Loucy (cell line): ENCODE measurements at regions not wholly inside any gene's neighbourhood (a gene's known extent, or its start where the extent isn't known, plus 50 kb on each side); places are given as distances from the start of the nearest gene placed in this dataset.
A peak's percentile ranks its signal among the peaks of the same experiment; 100 is the strongest.
"Not testable (repeated sequence)": the region's sequence is repeated elsewhere in the genome, so short reads cannot be mapped to it uniquely, and the experiment has no call there.

Experiments used
- H2AFZ ChIP-seq: fragments of 200-600 bp; sonication (generic); 2 replicates; pipeline ENCODE4 v1.6.0; 2016; ENCODE audit warnings: antibody characterized with exemption, mild to moderate bottlenecking, low read length, moderate library complexity
- H3F3A ChIP-seq: fragments of 200-600 bp; 2 replicates; pipeline ENCODE4 v1.6.0; 2016; ENCODE audit warnings: antibody characterized with exemption, low read depth, mild to moderate bottlenecking
- H3K27me3 ChIP-seq: fragments of 200-600 bp; sonication (generic); 2 replicates; pipeline ENCODE4 v1.6.1; 2014; ENCODE audit warnings: low read length, mild to moderate bottlenecking; ENCODE audit not compliant: insufficient read depth, poor library complexity, severe bottlenecking
- H3K36me3 ChIP-seq: fragments of 200-600 bp; sonication (generic); 2 replicates; pipeline ENCODE4 v1.6.1; 2016; ENCODE audit warnings: low read length; ENCODE audit not compliant: insufficient read depth
- H3K4me1 ChIP-seq: fragments of 200-600 bp; sonication (generic); 2 replicates; pipeline ENCODE4 v1.5.1; 2014; ENCODE audit warnings: low read length, mild to moderate bottlenecking; ENCODE audit not compliant: insufficient read depth, poor library complexity, severe bottlenecking
- H3K4me2 ChIP-seq: fragments of 200-600 bp; sonication (generic); 2 replicates; pipeline ENCODE4 v1.6.0; 2014; ENCODE audit warnings: antibody characterized with exemption, low read length, low read depth, mild to moderate bottlenecking; ENCODE audit not compliant: poor library complexity, severe bottlenecking
- H3K4me3 ChIP-seq: fragments of 200-600 bp; sonication (generic); 2 replicates; pipeline ENCODE4 v1.5.1; 2014; ENCODE audit warnings: low read length, mild to moderate bottlenecking, mixed read lengths; ENCODE audit not compliant: poor library complexity, severe bottlenecking
- H3K79me2 ChIP-seq: fragments of 200-600 bp; sonication (generic); 2 replicates; pipeline ENCODE4 v1.6.1; 2014; ENCODE audit warnings: low read length; ENCODE audit not compliant: insufficient read depth
- H3K9ac ChIP-seq: fragments of 200-600 bp; sonication (generic); 2 replicates; pipeline ENCODE4 v1.6.0; 2014; ENCODE audit warnings: mild to moderate bottlenecking, low read depth, low read length, moderate library complexity; ENCODE audit not compliant: poor library complexity, severe bottlenecking
- H3K9me2 ChIP-seq: fragments of 200-600 bp; sonication (generic); replicated peaks from 2 replicates; pipeline ENCODE4 v1.6.1; 2016; ENCODE audit warnings: low read depth, low read length, mixed read lengths
- H3K9me3 ChIP-seq: fragments of 200-600 bp; sonication (generic); 2 replicates; pipeline ENCODE4 v1.6.1; 2014; ENCODE audit warnings: mild to moderate bottlenecking, antibody characterized with exemption, low read length, low read depth; ENCODE audit not compliant: insufficient read depth
- H4K20me1 ChIP-seq: fragments of 200-600 bp; sonication (generic); 2 replicates; pipeline ENCODE4 v1.6.0; 2014; ENCODE audit warnings: antibody characterized with exemption, low read length, mild to moderate bottlenecking; ENCODE audit not compliant: insufficient read depth, poor library complexity, severe bottlenecking
- TF ChIP-seq, protein P1 (sequence below): fragments of 200-600 bp; sonication (generic); conservative IDR thresholded peaks from 2 replicates; pipeline ENCODE4 v1.5.1; 2014; ENCODE audit warnings: mild to moderate bottlenecking, antibody characterized with exemption, low read length

GRCh38 chr2:89142959-89143358, 451.5 kb downstream of the RPIA start:
- not testable (repeated sequence) for H3K27me3 ChIP-seq, H3K4me2 ChIP-seq, H3K36me3 ChIP-seq, H3K4me1 ChIP-seq, H3K9ac ChIP-seq, H3K79me2 ChIP-seq, H3K4me3 ChIP-seq, H3K9me2 ChIP-seq, H3K9me3 ChIP-seq, H4K20me1 ChIP-seq, H3F3A ChIP-seq, H2AFZ ChIP-seq

DNA sequence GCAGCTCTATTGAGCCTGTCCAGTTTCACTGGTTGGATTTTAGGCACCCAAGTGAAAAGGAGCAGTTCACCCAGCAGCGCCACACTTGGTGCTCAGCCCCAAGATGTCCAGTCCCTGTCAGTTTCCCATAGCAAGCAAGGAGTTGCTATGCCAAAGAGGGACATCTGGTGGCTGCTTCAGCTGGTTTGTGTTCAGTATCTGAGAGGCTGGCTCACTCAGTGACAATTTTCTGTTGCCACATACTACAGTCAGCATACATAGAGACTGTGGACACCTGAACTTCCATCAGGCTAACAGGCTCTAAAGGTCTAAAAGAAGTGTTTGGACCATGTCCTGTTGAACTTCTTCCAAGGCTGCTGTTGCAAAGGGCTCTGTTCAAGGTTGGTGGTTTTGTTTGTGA, 453.9 kb downstream of the RPIA start:
- H3K9ac ChIP-seq, H3K9me2 ChIP-seq, H3K36me3 ChIP-seq, H3K9me3 ChIP-seq, H3K4me3 ChIP-seq, H2AFZ ChIP-seq, H3F3A ChIP-seq, H4K20me1 ChIP-seq, H3K4me2 ChIP-seq, H3K4me1 ChIP-seq, H3K79me2 ChIP-seq, H3K27me3 ChIP-seq: not testable (repeated sequence)
- TF ChIP-seq, protein P1, sequence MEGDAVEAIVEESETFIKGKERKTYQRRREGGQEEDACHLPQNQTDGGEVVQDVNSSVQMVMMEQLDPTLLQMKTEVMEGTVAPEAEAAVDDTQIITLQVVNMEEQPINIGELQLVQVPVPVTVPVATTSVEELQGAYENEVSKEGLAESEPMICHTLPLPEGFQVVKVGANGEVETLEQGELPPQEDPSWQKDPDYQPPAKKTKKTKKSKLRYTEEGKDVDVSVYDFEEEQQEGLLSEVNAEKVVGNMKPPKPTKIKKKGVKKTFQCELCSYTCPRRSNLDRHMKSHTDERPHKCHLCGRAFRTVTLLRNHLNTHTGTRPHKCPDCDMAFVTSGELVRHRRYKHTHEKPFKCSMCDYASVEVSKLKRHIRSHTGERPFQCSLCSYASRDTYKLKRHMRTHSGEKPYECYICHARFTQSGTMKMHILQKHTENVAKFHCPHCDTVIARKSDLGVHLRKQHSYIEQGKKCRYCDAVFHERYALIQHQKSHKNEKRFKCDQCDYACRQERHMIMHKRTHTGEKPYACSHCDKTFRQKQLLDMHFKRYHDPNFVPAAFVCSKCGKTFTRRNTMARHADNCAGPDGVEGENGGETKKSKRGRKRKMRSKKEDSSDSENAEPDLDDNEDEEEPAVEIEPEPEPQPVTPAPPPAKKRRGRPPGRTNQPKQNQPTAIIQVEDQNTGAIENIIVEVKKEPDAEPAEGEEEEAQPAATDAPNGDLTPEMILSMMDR: peak; percentile 27; the same call in 1 of the 2 replicates

GRCh38 chr2:89148256-89148655, 456.8 kb downstream of the RPIA start:
- H3K36me3 ChIP-seq, H3K79me2 ChIP-seq, H4K20me1 ChIP-seq, H3K27me3 ChIP-seq, H3K9me2 ChIP-seq, H3K4me2 ChIP-seq, H3K9me3 ChIP-seq, H3K9ac ChIP-seq, H3F3A ChIP-seq, H3K4me3 ChIP-seq: not testable (repeated sequence)
- Histone ChIP-seq H2AFZ (0 out of 2 replicates have a peak overlapping the region, but pooled peaks have one; percentile 43), H3K4me1 (peaks cover 21% of the 10 kb centered on the region)

DNA sequence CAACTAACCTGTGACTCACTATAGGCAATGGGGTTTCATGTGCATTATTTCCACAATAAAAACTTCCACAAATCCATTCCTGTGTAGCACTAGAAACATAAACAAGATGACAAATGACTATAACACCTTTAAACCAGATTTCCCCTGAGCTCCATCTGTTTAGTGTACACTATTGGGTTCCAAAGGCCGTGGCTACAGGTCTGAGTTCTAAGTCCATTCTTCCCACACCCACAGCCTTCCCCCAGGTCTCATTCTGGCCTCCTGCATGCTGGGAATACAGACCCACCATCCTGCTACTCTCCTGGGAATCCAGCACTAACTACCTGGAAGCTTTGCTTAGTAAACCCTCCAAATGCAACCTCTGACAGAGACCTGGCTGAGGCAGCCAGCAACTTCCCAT, 460.2 kb downstream of the RPIA start:
- not testable (repeated sequence) for H3K79me2 ChIP-seq, H3K9me2 ChIP-seq, H3F3A ChIP-seq, H3K9me3 ChIP-seq, H3K4me3 ChIP-seq, H4K20me1 ChIP-seq, H3K27me3 ChIP-seq, H3K9ac ChIP-seq, H3K4me2 ChIP-seq, H2AFZ ChIP-seq, H3K36me3 ChIP-seq
- H3K4me1 ChIP-seq: peaks cover 23% of the 10 kb centered on the region

GRCh38 chr2:89152501-89152900, 461.0 kb downstream of the RPIA start:
- peak overlapping the region; percentile 50; the same call in 1 of the 2 replicates for H2AFZ ChIP-seq

DNA sequence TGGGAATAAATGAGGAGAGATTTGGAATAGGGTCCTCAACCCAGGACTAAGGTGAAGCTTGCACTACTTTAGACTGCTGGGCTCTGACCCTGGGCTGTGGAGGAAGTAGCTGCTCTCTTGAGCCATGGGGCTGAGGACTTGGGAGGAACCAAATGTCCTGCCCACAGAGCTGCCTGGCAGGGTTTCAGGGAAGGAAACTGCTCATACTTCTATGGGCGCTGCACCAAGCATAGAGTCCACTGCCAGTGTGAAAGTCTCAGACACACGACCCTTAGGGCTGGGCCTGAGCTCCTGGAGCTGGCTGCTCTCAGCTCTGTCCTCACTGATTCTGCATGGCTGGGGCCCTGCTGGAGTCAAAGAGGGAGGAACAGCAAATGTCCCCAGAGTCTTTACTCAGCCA, 461.7 kb downstream of the RPIA start:
- not testable (repeated sequence) for H3K36me3 ChIP-seq, H3K9me3 ChIP-seq, H3K9me2 ChIP-seq, H3K27me3 ChIP-seq, H3K79me2 ChIP-seq, H4K20me1 ChIP-seq, H3F3A ChIP-seq
- H3K4me2 ChIP-seq: peak overlapping the region; percentile 55
- H3K9ac ChIP-seq: peak overlapping the region; percentile 20
- peaks cover 20% of the 10 kb centered on the region for H3K4me1 ChIP-seq
- H3K4me3 ChIP-seq: peak overlapping the region; percentile 7
- peak overlapping the region; percentile 50; the same call in 1 of the 2 replicates for H2AFZ ChIP-seq

More at GRCh38 chr2:89152501-89152900, 461.0 kb downstream of the RPIA start:
- not testable (repeated sequence) for H3K9me2 ChIP-seq, H4K20me1 ChIP-seq, H3K79me2 ChIP-seq, H3K9me3 ChIP-seq, H3K27me3 ChIP-seq, H3F3A ChIP-seq, H3K36me3 ChIP-seq
- Histone ChIP-seq H3K4me2 (peak overlapping the region; percentile 55), H3K9ac (peak overlapping the region; percentile 20), H3K4me3 (peak overlapping the region; percentile 7), H3K4me1 (peaks cover 23% of the 10 kb centered on the region)
